Right lobe of liver (tissue), 4 donors: ENCODE measurements at regions not wholly inside any gene's neighbourhood (a gene's known extent, or its start where the extent isn't known, plus 50 kb on each side); places are given as distances from the start of the nearest gene placed in this dataset.

Source experiments
- CTCF ChIP-seq, 4 donors: fragments of 200-600 bp in 3 of 4; fragments of 450-650 bp in 1 of 4; IDR thresholded peaks; one replicate each; pipeline versions ENCODE4 v1.5.1 to v1.8.0; 2016 to 2022; ENCODE audit warnings: antibody characterized with exemption in 4 of 4, mild to moderate bottlenecking in 2 of 4
- POLR2A ChIP-seq: fragments of 450-650 bp; IDR thresholded peaks from one replicate; pipeline ENCODE4 v1.6.1; 2017; ENCODE audit warnings: antibody characterized with exemption, mild to moderate bottlenecking
- donor health status: DM: no; HTN: no; CAD: no.
- donor health status: DM: no; HTN: no; CAD: no.
- donor health status: DM: no; HTN: yes; CAD: no.

DNA sequence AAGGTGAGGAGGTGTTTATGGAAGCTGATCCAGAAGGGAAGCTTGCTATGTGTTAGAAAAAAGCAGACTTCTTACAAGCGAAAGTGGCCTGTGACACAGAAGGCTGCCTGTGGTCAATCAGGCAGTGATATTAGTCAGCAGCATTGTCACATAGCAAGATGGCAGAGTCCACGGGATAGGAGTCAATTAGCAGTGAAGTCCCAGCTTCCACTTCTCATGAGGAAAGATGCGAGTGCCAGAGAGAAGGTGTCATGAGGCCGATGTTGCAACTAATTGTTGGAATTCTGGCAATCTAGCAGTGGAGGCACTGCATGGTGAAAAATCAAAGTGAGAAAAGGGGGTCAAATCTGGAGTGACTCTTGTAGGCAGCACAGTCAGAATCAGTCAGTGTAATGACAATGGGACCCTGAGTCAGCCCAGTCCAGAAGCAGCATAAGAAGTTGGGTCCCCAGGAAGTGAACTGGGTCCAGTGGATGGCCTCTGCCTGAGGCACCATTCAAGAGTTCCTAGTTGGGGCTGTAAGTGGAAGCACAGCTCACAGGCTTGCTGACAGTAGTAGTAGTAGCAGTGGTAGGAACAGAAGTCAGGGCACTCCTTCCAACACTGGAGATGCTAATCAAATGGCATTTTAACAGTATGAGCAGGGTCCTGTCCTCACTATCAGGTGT lies 85.1 kb downstream of the TNFRSF13B start:
- no peak for TF ChIP-seq CTCF (IDR thresholded peaks at IDR 0.05)
- no peak for TF ChIP-seq POLR2A
